Trophoblast cell (in vitro differentiated cells and primary cell): ENCODE measurements at regions not wholly inside any gene's neighbourhood (a gene's known extent, or its start where the extent isn't known, plus 50 kb on each side); places are given as distances from the start of the nearest gene placed in this dataset.

Experiments used
- DNase-seq, 2 donors: peaks; one replicate each; pipeline ENCODE4 v3.0.0-alpha.2; 2016
- H2AFZ ChIP-seq: 2 replicates; pipeline ENCODE4 v1.6.1; 2013; ENCODE audit warnings: low read length, moderate library complexity, mild to moderate bottlenecking; ENCODE audit not compliant: insufficient read depth, poor library complexity
- H2AK5ac ChIP-seq: 2 replicates; pipeline ENCODE4 v1.6.1; 2013; ENCODE audit warnings: mild to moderate bottlenecking, low read length
- H2BK120ac ChIP-seq: 2 replicates; pipeline ENCODE4 v1.6.1; 2013; ENCODE audit warnings: low read length, mild to moderate bottlenecking, moderate library complexity; ENCODE audit not compliant: insufficient read depth, poor library complexity
- H2BK12ac ChIP-seq: 2 replicates; pipeline ENCODE4 v1.6.1; 2013; ENCODE audit warnings: mild to moderate bottlenecking, low read length, moderate library complexity
- H2BK5ac ChIP-seq: 2 replicates; pipeline ENCODE4 v1.6.1; 2013; ENCODE audit warnings: low read length, low read depth, moderate library complexity, mild to moderate bottlenecking; ENCODE audit not compliant: poor library complexity
- H3K14ac ChIP-seq: 2 replicates; pipeline ENCODE4 v1.6.1; 2013; ENCODE audit warnings: mild to moderate bottlenecking, low read length
- H3K18ac ChIP-seq: 2 replicates; pipeline ENCODE4 v1.6.1; 2013; ENCODE audit warnings: mild to moderate bottlenecking, low read length
- H3K23ac ChIP-seq: 2 replicates; pipeline ENCODE4 v1.6.1; 2013; ENCODE audit warnings: low read length
- H3K27ac ChIP-seq: 2 replicates; pipeline ENCODE4 v1.5.1; 2013; ENCODE audit warnings: low read depth, mild to moderate bottlenecking, inconsistent platforms, low read length, moderate library complexity
- H3K27me3 ChIP-seq: 2 replicates; pipeline ENCODE4 v1.6.1; 2013; ENCODE audit warnings: inconsistent platforms, mild to moderate bottlenecking, low read length, moderate library complexity; ENCODE audit not compliant: insufficient read depth
- H3K36me3 ChIP-seq, 2 experiments: 1 replicate in 1 of 2; 2 replicates in 1 of 2; pipeline ENCODE4 v1.6.1; 2013; ENCODE audit warnings: low read length in 2 of 2, mild to moderate bottlenecking in 2 of 2, moderate library complexity in 1 of 2; ENCODE audit not compliant: insufficient read depth in 2 of 2, control insufficient read depth in 1 of 2
- H3K4ac ChIP-seq: 2 replicates; pipeline ENCODE4 v1.6.1; 2013; ENCODE audit warnings: low read depth, mild to moderate bottlenecking, low read length, moderate library complexity
- H3K4me1 ChIP-seq, 2 experiments: 1 replicate in 1 of 2; 2 replicates in 1 of 2; pipeline ENCODE4 v1.6.1; 2013; ENCODE audit warnings: low read length in 2 of 2, mild to moderate bottlenecking in 2 of 2, moderate library complexity in 1 of 2; ENCODE audit not compliant: insufficient read depth in 2 of 2, control insufficient read depth in 1 of 2
- H3K4me2 ChIP-seq: 2 replicates; pipeline ENCODE4 v1.6.1; 2013; ENCODE audit warnings: inconsistent platforms, mild to moderate bottlenecking, low read length, moderate library complexity
- H3K4me3 ChIP-seq: 2 replicates; pipeline ENCODE4 v1.5.1; 2013; ENCODE audit warnings: mild to moderate bottlenecking, low read depth, low read length, inconsistent platforms
- H3K79me1 ChIP-seq: one replicate; pipeline ENCODE4 v1.6.1; 2013; ENCODE audit warnings: low read length
- H3K79me2 ChIP-seq: 2 replicates; pipeline ENCODE4 v1.6.1; 2013; ENCODE audit warnings: low read length, mild to moderate bottlenecking; ENCODE audit not compliant: control insufficient read depth, insufficient read depth, poor library complexity
- H3K9ac ChIP-seq: 2 replicates; pipeline ENCODE4 v1.6.1; 2013; ENCODE audit warnings: mild to moderate bottlenecking, low read length
- H3K9me3 ChIP-seq: 2 replicates; pipeline ENCODE4 v1.6.1; 2013; ENCODE audit warnings: low read depth, mild to moderate bottlenecking, control low read depth, inconsistent platforms, low read length; ENCODE audit not compliant: insufficient read depth
- H4K12ac ChIP-seq: 2 replicates; pipeline ENCODE4 v1.6.1; 2013; ENCODE audit warnings: low read depth, mild to moderate bottlenecking, low read length, moderate library complexity
- H4K8ac ChIP-seq: 2 replicates; pipeline ENCODE4 v1.6.1; 2013; ENCODE audit warnings: low read depth, mild to moderate bottlenecking, low read length, moderate library complexity
- H4K91ac ChIP-seq: one replicate; pipeline ENCODE4 v1.6.1; 2013; ENCODE audit warnings: low read depth, mild to moderate bottlenecking, low read length, moderate library complexity
- WGBS: extraction: QIAGEN DNeasy Blood & Tissue Kit; methylation state at CpG from one replicate; pipeline ENCODE4 v1.1.7; 2013; ENCODE audit warnings: missing lambda C conversion rate; ENCODE audit not compliant: insufficient read length, insufficient coverage; ENCODE audit errors: extremely low coverage; 5-methylcytosine and 5-hydroxymethylcytosine counted together

DNA sequence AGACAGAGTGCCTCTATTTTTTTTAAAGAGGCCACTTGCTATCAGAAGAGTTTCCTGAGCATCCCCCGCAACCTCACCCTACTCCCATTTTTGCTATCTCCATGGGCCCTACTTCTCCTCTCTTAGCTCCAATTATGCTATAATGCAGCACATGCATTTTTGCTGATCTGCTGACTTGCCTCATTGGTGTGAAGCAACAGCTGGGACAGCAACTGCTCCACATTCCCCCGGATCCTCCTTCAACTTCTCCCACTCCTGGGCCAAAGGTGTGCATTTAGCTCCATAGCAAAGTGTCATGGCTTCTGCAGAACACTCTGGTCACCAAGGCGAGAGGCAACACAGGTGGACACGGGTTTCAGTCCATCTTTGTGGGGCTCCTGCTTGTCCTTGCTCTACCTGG lies 56.7 kb upstream of the USP29 start:
- H3K23ac ChIP-seq: no peak overlapping the region
- no peak overlapping the region for H4K91ac ChIP-seq
- H2BK5ac ChIP-seq: no peak overlapping the region
- H3K9ac ChIP-seq: no peak overlapping the region
- H2AFZ ChIP-seq: no peak overlapping the region
- H2BK12ac ChIP-seq: no peak overlapping the region
- H4K12ac ChIP-seq: no peak overlapping the region
- no peak overlapping the region for H3K27ac ChIP-seq
- no peak for DNase-seq
- H3K79me1 ChIP-seq: no peaks in the 10 kb centered on the region
- H4K8ac ChIP-seq: no peak overlapping the region
- H3K27me3 ChIP-seq: no peaks in the 10 kb centered on the region
- no peak overlapping the region for H2BK120ac ChIP-seq
- WGBS: no CpG with 5 or more reads among the region's 4 CpGs
- H3K4me2 ChIP-seq: no peak overlapping the region
- no peaks in the 10 kb centered on the region for H3K36me3 ChIP-seq
- no peak overlapping the region for H3K4ac ChIP-seq
- H3K9me3 ChIP-seq: peaks cover 32% of the 10 kb centered on the region
- H2AK5ac ChIP-seq: no peak overlapping the region
- H3K14ac ChIP-seq: no peak overlapping the region
- no peaks in the 10 kb centered on the region for H3K79me2 ChIP-seq
- H3K4me1 ChIP-seq: no peaks in the 10 kb centered on the region
- no peak overlapping the region for H3K4me3 ChIP-seq
- H3K18ac ChIP-seq: no peak overlapping the region

DNA sequence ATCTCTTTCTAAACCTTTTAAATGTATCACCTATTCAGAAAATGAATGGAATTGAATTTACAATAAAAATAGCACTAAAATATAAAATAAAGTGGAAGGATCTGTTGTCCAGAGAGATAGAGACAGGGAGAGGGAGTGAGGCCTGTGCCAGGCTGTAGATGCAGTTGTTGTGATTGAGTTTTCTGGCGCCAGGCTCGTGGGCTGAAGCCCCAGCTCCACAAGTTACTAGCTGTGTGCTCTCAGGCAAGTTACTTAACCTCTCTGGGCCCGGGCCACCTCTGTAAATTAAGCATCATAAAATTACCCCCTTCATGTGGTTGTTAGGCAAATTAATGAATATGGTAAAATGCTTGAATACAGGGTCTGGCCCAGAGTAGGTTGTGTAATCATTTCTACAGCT lies 52.3 kb upstream of the USP29 start:
- Histone ChIP-seq H3K4me2 (no peak overlapping the region), H3K36me3 (no peaks in the 10 kb centered on the region), H3K9me3 (peaks cover 40% of the 10 kb centered on the region), H3K79me2 (no peaks in the 10 kb centered on the region), H2BK5ac (no peak overlapping the region), H3K27me3 (no peaks in the 10 kb centered on the region), H2BK120ac (no peak overlapping the region), H3K9ac (no peak overlapping the region), H3K79me1 (no peaks in the 10 kb centered on the region), H3K18ac (no peak overlapping the region), H2AK5ac (no peak overlapping the region), H3K27ac (no peak overlapping the region), H4K12ac (no peak overlapping the region), H3K14ac (no peak overlapping the region), H3K23ac (no peak overlapping the region), H3K4me1 (no peaks in the 10 kb centered on the region), H3K4me3 (no peak overlapping the region), H4K8ac (no peak overlapping the region), H3K4ac (no peak overlapping the region), H2AFZ (no peak overlapping the region), H4K91ac (no peak overlapping the region), H2BK12ac (no peak overlapping the region)
- no CpG with 5 or more reads among the region's 3 CpGs for WGBS
- no peak for DNase-seq

DNA sequence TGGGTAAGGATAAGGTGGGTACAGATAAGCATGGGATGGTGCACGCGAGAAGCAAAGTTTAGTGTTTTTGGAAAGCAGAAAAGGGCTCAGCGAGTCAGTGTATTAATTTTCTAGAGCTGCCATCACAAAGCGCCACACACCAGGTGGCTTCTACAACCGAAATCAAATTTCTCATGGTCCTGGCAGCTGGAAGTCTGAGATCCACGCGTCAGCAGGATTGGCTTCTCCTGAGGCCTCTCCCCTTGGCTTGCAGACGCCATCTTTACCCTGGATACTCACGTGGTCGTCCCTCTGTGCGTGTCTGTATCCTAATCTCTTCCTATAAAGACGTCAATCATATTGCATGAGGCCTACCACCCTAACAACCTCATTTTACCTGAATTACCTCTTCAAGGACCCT lies 51.5 kb upstream of the USP29 start:
- H4K12ac ChIP-seq: no peak overlapping the region
- no peaks in the 10 kb centered on the region for H3K27me3 ChIP-seq
- H2BK120ac ChIP-seq: no peak overlapping the region
- no peak overlapping the region for H3K18ac ChIP-seq
- H3K14ac ChIP-seq: no peak overlapping the region
- H4K8ac ChIP-seq: no peak overlapping the region
- H2BK5ac ChIP-seq: no peak overlapping the region
- H3K9me3 ChIP-seq: peaks cover 37% of the 10 kb centered on the region
- DNase-seq: no peak
- H3K9ac ChIP-seq: no peak overlapping the region
- no peak overlapping the region for H3K4ac ChIP-seq
- H3K4me2 ChIP-seq: no peak overlapping the region
- H3K79me1 ChIP-seq: no peaks in the 10 kb centered on the region
- no CpG with 5 or more reads among the region's 12 CpGs for WGBS
- no peak overlapping the region for H2AK5ac ChIP-seq
- no peaks in the 10 kb centered on the region for H3K36me3 ChIP-seq
- H3K27ac ChIP-seq: no peak overlapping the region
- H4K91ac ChIP-seq: no peak overlapping the region
- H3K4me1 ChIP-seq: no peaks in the 10 kb centered on the region
- H2AFZ ChIP-seq: no peak overlapping the region
- no peaks in the 10 kb centered on the region for H3K79me2 ChIP-seq
- H3K23ac ChIP-seq: no peak overlapping the region
- no peak overlapping the region for H2BK12ac ChIP-seq
- no peak overlapping the region for H3K4me3 ChIP-seq

DNA sequence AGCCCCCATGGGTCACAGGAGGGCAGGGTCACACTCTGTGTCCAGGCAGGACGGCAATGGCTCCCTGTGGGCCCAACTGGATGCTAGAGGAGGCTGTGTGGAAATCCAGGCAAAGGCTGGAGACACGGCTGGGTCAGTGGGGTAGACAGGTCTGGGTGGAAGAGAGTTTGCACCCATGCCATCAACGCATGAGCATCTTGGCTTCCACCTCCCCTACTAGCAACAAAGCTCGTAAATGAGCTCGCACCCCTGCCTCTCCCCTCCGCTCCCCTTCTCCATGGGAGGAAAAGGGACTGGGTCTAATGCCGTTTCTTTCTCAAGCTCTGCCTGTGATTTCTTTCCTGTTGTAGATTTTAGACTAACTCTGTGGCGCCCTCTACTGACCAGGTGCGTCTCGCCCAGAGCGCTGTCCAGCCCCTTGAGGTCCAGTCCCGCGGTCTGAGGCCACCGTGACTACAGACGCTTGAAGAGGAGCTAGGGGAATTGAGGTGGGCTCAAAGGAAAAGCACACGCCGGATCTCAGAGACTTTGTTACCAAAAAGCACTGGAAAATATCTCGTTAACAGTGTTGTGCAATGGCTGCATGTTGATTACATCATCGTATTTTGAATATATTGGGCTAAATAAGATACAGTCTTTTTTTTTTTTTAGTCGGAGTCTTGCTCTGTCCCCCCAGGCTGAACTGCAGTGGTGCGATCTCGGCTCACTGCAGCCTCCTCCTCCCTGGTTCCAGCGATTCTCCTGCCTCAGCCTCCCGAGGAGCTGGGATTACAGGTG lies 50.7 kb upstream of the USP29 start:
- Histone ChIP-seq H3K27ac (no peak overlapping the region), H3K79me2 (no peaks in the 10 kb centered on the region), H3K23ac (no peak overlapping the region), H3K9ac (no peak overlapping the region), H3K4ac (no peak overlapping the region), H3K79me1 (no peaks in the 10 kb centered on the region), H2BK120ac (peak overlapping the region; percentile 20), H2BK5ac (no peak overlapping the region), H3K4me3 (no peak overlapping the region), H3K4me1 (no peaks in the 10 kb centered on the region), H4K8ac (no peak overlapping the region), H3K18ac (no peak overlapping the region), H4K12ac (no peak overlapping the region), H3K27me3 (no peaks in the 10 kb centered on the region), H3K9me3 (peaks cover 37% of the 10 kb centered on the region), H3K4me2 (no peak overlapping the region), H4K91ac (no peak overlapping the region), H3K14ac (no peak overlapping the region), H3K36me3 (no peaks in the 10 kb centered on the region), H2AFZ (no peak overlapping the region), H2BK12ac (no peak overlapping the region), H2AK5ac (no peak overlapping the region)
- DNase-seq: peak; percentile 79 to 92
- WGBS: no CpG with 5 or more reads among the region's 24 CpGs
